Uterus (tissue), 3 donors: ENCODE measurements at regions not wholly inside any gene's neighbourhood (a gene's known extent, or its start where the extent isn't known, plus 50 kb on each side); places are given as distances from the start of the nearest gene placed in this dataset.

Source experiments
- DNase-seq, 2 donors: peaks; one replicate each; pipeline ENCODE4 v3.0.0-alpha.2; 2019 to 2020
- H3K27ac ChIP-seq, 2 donors: fragments of 200-600 bp; sonication (generic); 1 replicate in 1 of 2; 2 replicates in 1 of 2; pipeline ENCODE4 v1.5.1; 2016 to 2018
- H3K27me3 ChIP-seq, 2 donors: fragments of 200-600 bp; sonication (generic); one replicate each; pipeline ENCODE4 v1.5.1; 2018 to 2019; ENCODE audit warnings: control low read depth in 1 of 2
- H3K36me3 ChIP-seq, 2 donors: fragments of 200-600 bp; sonication (generic); one replicate each; pipeline ENCODE4 v1.5.1; 2019; ENCODE audit warnings: control low read depth in 1 of 2
- H3K4me1 ChIP-seq, 2 donors: fragments of 200-600 bp; sonication (generic); one replicate each; pipeline ENCODE4 v1.5.1; 2018 to 2019; ENCODE audit warnings: control low read depth in 1 of 2
- H3K4me3 ChIP-seq, 2 donors: fragments of 200-600 bp; sonication (generic); 1 replicate in 1 of 2; 2 replicates in 1 of 2; pipeline ENCODE4 v1.5.1; 2018 to 2019; ENCODE audit warnings: mild to moderate bottlenecking in 1 of 2
- H3K9me3 ChIP-seq, 2 donors: fragments of 200-600 bp; sonication (generic); one replicate each; pipeline ENCODE4 v1.5.1; 2019; ENCODE audit warnings: control low read depth in 1 of 2
- CTCF ChIP-seq, 4 experiments: fragments of 200-600 bp in 2 of 4; fragments of 450-650 bp in 2 of 4; sonication (generic) in 2 of 4; IDR thresholded peaks; one replicate each; pipeline ENCODE4 v1.5.1; 2016 to 2019; ENCODE audit warnings: antibody characterized with exemption in 4 of 4, mild to moderate bottlenecking in 2 of 4, moderate library complexity in 1 of 4
- POLR2A ChIP-seq, 2 donors: fragments of 450-650 bp; IDR thresholded peaks; one replicate each; pipeline ENCODE4 v1.6.1; 2016; ENCODE audit warnings: antibody characterized with exemption in 2 of 2, mild to moderate bottlenecking in 1 of 2, moderate library complexity in 1 of 2
- intact Hi-C: fragments of 100-400 bp; cut with DNase I; formaldehyde crosslinking; loops from one replicate; pipeline ENCODE4 v1.15.1; 2023; ENCODE audit warnings: low total_unique reads
- donor health status: DM: yes; HTN: yes; CAD: no.

DNA sequence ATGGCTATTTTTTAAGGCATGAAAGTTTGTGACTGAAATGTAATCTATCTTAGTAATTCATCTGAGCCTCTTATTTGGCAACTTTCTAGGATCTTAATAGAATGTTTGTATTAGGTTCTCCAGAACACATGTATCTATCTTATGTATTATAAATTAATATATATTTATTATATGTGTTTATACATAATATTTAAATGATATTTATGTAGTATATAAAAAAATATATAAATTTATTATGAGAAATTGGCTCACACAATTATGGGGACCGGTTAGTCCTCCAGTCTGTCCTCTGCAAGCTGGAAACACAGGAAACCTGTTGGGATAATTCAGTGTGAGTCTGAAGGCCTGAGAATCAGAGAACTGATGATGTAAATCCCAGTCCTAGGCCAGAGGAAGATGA, 155.7 kb downstream of the AMY1C start:
- Histone ChIP-seq H3K4me3 (no peak overlapping the region), H3K36me3 (no peaks in the 10 kb centered on the region), H3K4me1 (no peaks in the 10 kb centered on the region), H3K27ac (no peak overlapping the region), H3K27me3 (no peaks in the 10 kb centered on the region), H3K9me3 (no peaks in the 10 kb centered on the region)
- no peak for DNase-seq
- no peak for TF ChIP-seq CTCF (IDR thresholded peaks at IDR 0.05)
- no peak for TF ChIP-seq POLR2A (IDR thresholded peaks at IDR 0.05)
- intact Hi-C loops, result no loop called here

DNA sequence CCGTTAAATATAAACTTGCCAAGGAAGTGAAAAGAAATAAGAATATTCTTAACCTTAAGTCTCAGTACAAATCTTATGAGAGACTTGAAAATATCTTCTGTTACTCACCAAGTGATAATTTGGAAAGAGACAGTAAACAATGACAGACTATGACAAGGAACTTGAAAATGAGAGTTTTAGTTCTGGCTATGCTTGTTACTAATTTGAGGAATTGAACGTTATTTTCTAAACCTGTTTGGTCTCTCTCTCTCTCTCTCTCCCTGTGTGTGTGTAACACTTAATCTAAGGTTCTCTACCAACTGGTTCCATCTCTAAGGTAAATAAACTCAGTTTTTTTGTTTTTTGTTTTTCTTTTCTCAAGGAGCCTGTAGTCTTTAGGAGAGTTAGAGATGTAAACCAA, 161.8 kb downstream of the AMY1C start:
- no peaks in the 10 kb centered on the region for H3K36me3 ChIP-seq
- no peak overlapping the region for H3K27ac ChIP-seq
- H3K27me3 ChIP-seq, result no peaks in the 10 kb centered on the region
- H3K4me3 ChIP-seq, result no peak overlapping the region
- no peaks in the 10 kb centered on the region for H3K9me3 ChIP-seq
- H3K4me1 ChIP-seq, result no peaks in the 10 kb centered on the region
- no peak for DNase-seq
- TF ChIP-seq POLR2A (IDR thresholded peaks at IDR 0.05), result no peak
- no peak for TF ChIP-seq CTCF (IDR thresholded peaks at IDR 0.05)
- intact Hi-C loops, result no loop called here

DNA sequence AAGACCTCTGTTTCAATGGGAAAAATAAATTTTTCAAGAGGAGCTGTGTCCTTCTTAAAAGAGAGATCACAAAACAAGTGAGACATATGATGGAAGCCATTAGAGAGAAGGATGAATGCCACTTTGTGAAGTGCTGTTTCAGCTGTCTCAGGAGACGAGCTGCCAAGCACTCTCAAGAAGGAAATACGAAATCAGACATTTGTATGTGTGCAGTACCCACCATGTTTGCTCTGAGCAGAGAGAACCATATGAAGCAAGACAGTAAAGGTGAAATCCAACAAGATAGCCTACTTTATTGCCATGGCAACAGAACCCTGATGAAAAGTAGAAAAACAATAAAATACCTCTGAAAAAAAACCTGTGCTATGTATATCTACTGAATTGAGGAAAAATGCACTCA, 168.1 kb downstream of the AMY1C start:
- no peak overlapping the region for H3K4me3 ChIP-seq
- no peak for DNase-seq
- intact Hi-C loops, result no loop called here
- no peaks in the 10 kb centered on the region for H3K27me3 ChIP-seq
- TF ChIP-seq CTCF (IDR thresholded peaks at IDR 0.05) (no peak), POLR2A (IDR thresholded peaks at IDR 0.05) (no peak)
- no peaks in the 10 kb centered on the region for H3K4me1 ChIP-seq
- H3K9me3 ChIP-seq, result no peaks in the 10 kb centered on the region
- no peaks in the 10 kb centered on the region for H3K36me3 ChIP-seq
- no peak overlapping the region for H3K27ac ChIP-seq

GRCh38 chr1:103931891-103932290, 182.2 kb downstream of the AMY1C start:
- H3K4me3 ChIP-seq, result no peak overlapping the region
- TF ChIP-seq POLR2A (IDR thresholded peaks at IDR 0.05) (no peak), CTCF (IDR thresholded peaks at IDR 0.05) (no peak)
- H3K27ac ChIP-seq, result no peak overlapping the region
- intact Hi-C loops, result no loop called here
- H3K36me3 ChIP-seq, result no peaks in the 10 kb centered on the region
- H3K27me3 ChIP-seq, result no peaks in the 10 kb centered on the region
- H3K4me1 ChIP-seq, result no peaks in the 10 kb centered on the region
- DNase-seq, result no peak
- H3K9me3 ChIP-seq, result no peaks in the 10 kb centered on the region

DNA sequence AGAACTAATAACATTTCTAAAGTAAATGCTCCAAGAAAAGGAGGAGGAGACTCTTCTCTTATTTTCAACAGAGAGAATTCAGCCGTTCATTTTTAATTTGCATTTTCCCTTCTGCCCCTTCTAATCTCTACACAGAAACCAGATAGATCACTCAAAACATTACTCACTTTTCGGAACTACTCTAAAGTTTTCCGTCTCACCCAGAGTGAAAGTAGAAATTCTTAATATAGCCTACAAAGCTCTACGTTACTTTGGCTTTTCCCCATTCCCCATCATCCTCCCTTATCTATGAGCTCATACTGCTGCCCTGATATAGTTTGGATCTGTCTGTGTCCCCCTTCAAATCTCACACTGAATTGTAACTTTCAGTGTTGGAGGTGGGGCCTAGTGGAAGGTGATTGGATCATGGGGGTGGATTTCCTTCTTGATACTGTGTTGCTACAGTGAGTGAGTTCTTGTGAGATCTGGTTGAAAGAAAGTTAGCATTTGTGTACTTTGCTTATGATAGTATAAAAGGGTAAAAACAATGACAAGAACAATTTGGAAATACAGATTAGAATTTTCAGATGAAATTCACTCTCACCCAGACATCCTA, 188.2 kb downstream of the AMY1C start:
- no peak for TF ChIP-seq CTCF (IDR thresholded peaks at IDR 0.05)
- TF ChIP-seq POLR2A (IDR thresholded peaks at IDR 0.05), result no peak
- no peaks in the 10 kb centered on the region for H3K4me1 ChIP-seq
- no peak overlapping the region for H3K4me3 ChIP-seq
- no peaks in the 10 kb centered on the region for H3K27me3 ChIP-seq
- no peaks in the 10 kb centered on the region for H3K36me3 ChIP-seq
- DNase-seq, result no peak
- no peaks in the 10 kb centered on the region for H3K9me3 ChIP-seq
- intact Hi-C loops, result no loop called here
- H3K27ac ChIP-seq, result no peak overlapping the region
